CD4-positive, CD25-positive, alpha-beta regulatory T cell (primary cell): ENCODE measurements at regions not wholly inside any gene's neighbourhood (a gene's known extent, or its start where the extent isn't known, plus 50 kb on each side); places are given as distances from the start of the nearest gene placed in this dataset.

Experiments used
- ATAC-seq, 2 donors: fragments of 150-1000 bp; cut with Tn5 transposase; one replicate each; pipeline ENCODE4 v1.10.0; 2021; ENCODE audit warnings: low read depth in 2 of 2, moderate number of reproducible peaks in 2 of 2, moderate library complexity in 1 of 2
- DNase-seq, 3 donors: peaks; one replicate each; pipeline versions ENCODE4 v3.0.0 to v3.0.0-alpha.2; 2012 to 2022; ENCODE audit warnings: mixed read lengths in 1 of 3
- H3K27ac ChIP-seq: one replicate; pipeline ENCODE4 v1.7.0; 2013; ENCODE audit warnings: mild to moderate bottlenecking, low read length; ENCODE audit not compliant: insufficient read depth, poor library complexity, severe bottlenecking
- H3K27me3 ChIP-seq: one replicate; pipeline ENCODE4 v1.7.0; 2013; ENCODE audit warnings: low read length; ENCODE audit not compliant: control insufficient read depth, insufficient read depth
- H3K36me3 ChIP-seq: one replicate; pipeline ENCODE4 v1.7.0; 2013; ENCODE audit warnings: mild to moderate bottlenecking, low read length, moderate library complexity; ENCODE audit not compliant: control insufficient read depth, insufficient read depth
- H3K4me1 ChIP-seq: 2 replicates; pipeline ENCODE4 v1.7.0; 2013; ENCODE audit warnings: mild to moderate bottlenecking, low read length; ENCODE audit not compliant: insufficient read depth, control insufficient read depth, poor library complexity, severe bottlenecking
- H3K4me3 ChIP-seq: one replicate; pipeline ENCODE4 v1.7.0; 2013; ENCODE audit warnings: low read depth, mild to moderate bottlenecking, low read length, moderate library complexity
- H3K9me3 ChIP-seq, 2 experiments: 1 replicate in 1 of 2; 2 replicates in 1 of 2; pipeline ENCODE4 v1.7.0; 2013; ENCODE audit warnings: low read length in 2 of 2, mild to moderate bottlenecking in 1 of 2, moderate library complexity in 1 of 2; ENCODE audit not compliant: control insufficient read depth in 2 of 2
- H3K27ac Mint-ChIP-seq, 3 donors: one replicate each; pipeline ENCODE4 v1.8.0; 2020 to 2022; ENCODE audit warnings: mild to moderate bottlenecking in 3 of 3, mixed read lengths in 3 of 3, moderate library complexity in 2 of 3
- H3K27me3 Mint-ChIP-seq: one replicate; pipeline ENCODE4 v1.8.0; 2022; ENCODE audit warnings: mild to moderate bottlenecking, mixed read lengths
- H3K36me3 Mint-ChIP-seq: one replicate; pipeline ENCODE4 v1.8.0; 2020; ENCODE audit warnings: mixed read lengths
- H3K4me1 Mint-ChIP-seq, 4 donors: one replicate each; pipeline ENCODE4 v1.8.0; 2020 to 2022; ENCODE audit warnings: mixed read lengths in 4 of 4, mild to moderate bottlenecking in 1 of 4
- H3K4me3 Mint-ChIP-seq, 4 donors: one replicate each; pipeline ENCODE4 v1.8.0; 2020 to 2022; ENCODE audit warnings: mild to moderate bottlenecking in 4 of 4, mixed read lengths in 4 of 4, moderate library complexity in 3 of 4
- H3K9me3 Mint-ChIP-seq, 7 donors: one replicate each; pipeline ENCODE4 v1.8.0; 2020 to 2022; ENCODE audit warnings: mixed read lengths in 7 of 7, mild to moderate bottlenecking in 3 of 7, moderate library complexity in 2 of 7

- Histone ChIP-seq H3K9me3 (no peaks in the 10 kb centered on the region), H3K4me1 (no peaks in the 10 kb centered on the region), H3K4me3 (no peak overlapping the region), H3K36me3 (no peaks in the 10 kb centered on the region), H3K27ac (no peak overlapping the region), H3K27me3 (no peaks in the 10 kb centered on the region)
- Mint-ChIP-seq H3K36me3 (no peaks in the 10 kb centered on the region), H3K27ac (no peak overlapping the region), H3K4me3 (no peak overlapping the region), H3K4me1 (no peaks in the 10 kb centered on the region), H3K9me3 (peaks cover 0 to 6% (median 2%) of the 10 kb centered on the region in 7 donors), H3K27me3 (no peaks in the 10 kb centered on the region)
- DNase-seq (no peak), ATAC-seq (no peak)
Observed at GRCh38 chr4:67030636-67031035, 514.7 kb downstream of the CENPC start.

GRCh38 chr4:67020438-67020797 is 524.9 kb downstream of the CENPC start:
- no peak for DNase-seq
- ATAC-seq = no peak
- peaks cover 0 to 16% (median 7%) of the 10 kb centered on the region in 7 donors for H3K9me3 Mint-ChIP-seq
- H3K27ac ChIP-seq = no peak overlapping the region
- no peak overlapping the region for H3K4me3 Mint-ChIP-seq
- H3K27me3 Mint-ChIP-seq = no peaks in the 10 kb centered on the region
- H3K36me3 Mint-ChIP-seq = no peaks in the 10 kb centered on the region
- no peaks in the 10 kb centered on the region for H3K4me1 ChIP-seq
- H3K9me3 ChIP-seq = peaks cover 0 to 2% of the 10 kb centered on the region in 2 experiments
- no peak overlapping the region for H3K27ac Mint-ChIP-seq
- no peaks in the 10 kb centered on the region for H3K36me3 ChIP-seq
- H3K4me1 Mint-ChIP-seq = no peaks in the 10 kb centered on the region
- no peak overlapping the region for H3K4me3 ChIP-seq
- no peaks in the 10 kb centered on the region for H3K27me3 ChIP-seq

- Mint-ChIP-seq H3K27me3 (no peaks in the 10 kb centered on the region), H3K4me1 (no peaks in the 10 kb centered on the region), H3K36me3 (no peaks in the 10 kb centered on the region)
Observed at GRCh38 chr4:67019686-67020437, 525.4 kb downstream of the CENPC start.

GRCh38 chr4:67014592-67014991 is 530.7 kb downstream of the CENPC start:
- H3K4me3 ChIP-seq = no peak overlapping the region
- H3K27ac ChIP-seq = no peak overlapping the region
- H3K9me3 ChIP-seq = peaks cover 0 to 2% of the 10 kb centered on the region in 2 experiments
- no peaks in the 10 kb centered on the region for H3K4me1 Mint-ChIP-seq
- H3K27ac Mint-ChIP-seq = no peak overlapping the region
- H3K4me1 ChIP-seq = no peaks in the 10 kb centered on the region
- no peaks in the 10 kb centered on the region for H3K36me3 Mint-ChIP-seq
- H3K27me3 ChIP-seq = no peaks in the 10 kb centered on the region
- ATAC-seq (no peak), DNase-seq (no peak)
- H3K4me3 Mint-ChIP-seq = no peak overlapping the region
- H3K27me3 Mint-ChIP-seq = no peaks in the 10 kb centered on the region
- peaks cover 4 to 31% (median 12%) of the 10 kb centered on the region in 7 donors for H3K9me3 Mint-ChIP-seq
- H3K36me3 ChIP-seq = no peaks in the 10 kb centered on the region

More at GRCh38 chr4:67019686-67020437, 525.4 kb downstream of the CENPC start:
- Histone ChIP-seq H3K36me3 (no peaks in the 10 kb centered on the region), H3K27me3 (no peaks in the 10 kb centered on the region), H3K9me3 (peaks cover 0 to 2% of the 10 kb centered on the region in 2 experiments), H3K4me1 (no peaks in the 10 kb centered on the region), H3K4me3 (no peak overlapping the region), H3K27ac (no peak overlapping the region)
- Mint-ChIP-seq H3K27ac (no peak overlapping the region), H3K9me3 (peaks cover 0 to 18% (median 7%) of the 10 kb centered on the region in 7 donors), H3K4me3 (no peak overlapping the region)
- DNase-seq (no peak), ATAC-seq (no peak)

DNA sequence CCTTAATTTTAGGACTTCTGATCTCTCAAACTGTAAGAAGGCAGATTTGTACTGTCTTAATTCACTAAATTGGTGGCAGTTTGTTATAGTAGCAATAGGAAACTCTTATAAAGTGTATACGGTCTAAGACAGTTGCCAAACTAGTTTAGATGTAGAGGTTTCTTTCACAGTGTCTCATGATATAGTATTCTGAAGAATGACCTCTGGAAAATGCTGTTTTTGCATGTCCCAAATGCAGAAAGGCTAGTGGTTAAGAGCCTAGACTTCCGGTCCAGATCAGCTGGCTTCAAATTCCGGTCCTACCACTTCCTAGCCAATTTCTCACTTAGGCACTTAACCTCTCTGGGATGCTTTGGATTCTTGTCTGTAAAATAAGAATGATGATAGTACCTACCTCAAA is 538.5 kb downstream of the CENPC start:
- Histone ChIP-seq H3K27ac (no peak overlapping the region), H3K9me3 (no peaks in the 10 kb centered on the region), H3K4me3 (no peak overlapping the region), H3K27me3 (no peaks in the 10 kb centered on the region), H3K36me3 (no peaks in the 10 kb centered on the region), H3K4me1 (no peaks in the 10 kb centered on the region)
- no peaks in the 10 kb centered on the region for H3K36me3 Mint-ChIP-seq
- DNase-seq (no peak), ATAC-seq (no peak)
- H3K4me1 Mint-ChIP-seq = no peaks in the 10 kb centered on the region
- peaks cover 0 to 20% (median 5%) of the 10 kb centered on the region in 7 donors for H3K9me3 Mint-ChIP-seq
- no peak overlapping the region for H3K4me3 Mint-ChIP-seq
- no peaks in the 10 kb centered on the region for H3K27me3 Mint-ChIP-seq
- no peak overlapping the region for H3K27ac Mint-ChIP-seq

DNA sequence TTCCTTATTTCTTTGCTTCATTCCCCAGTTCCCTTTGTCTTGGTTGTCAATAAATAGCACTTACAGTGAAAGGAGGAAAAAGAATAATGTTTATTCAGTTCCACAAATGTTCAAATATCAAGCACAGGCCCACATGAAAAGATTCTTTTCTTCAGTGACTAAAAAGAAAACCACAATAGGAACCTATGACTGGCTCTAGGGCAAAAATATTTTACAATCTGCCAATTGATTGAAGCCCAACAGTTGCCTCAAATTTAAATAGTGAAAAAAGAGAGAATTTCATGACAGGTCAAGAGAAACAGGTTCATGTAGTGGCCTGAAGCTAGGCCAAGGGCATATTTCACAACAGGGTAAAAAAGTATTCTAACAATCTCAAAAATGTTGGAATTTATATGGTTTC is 553.8 kb downstream of the CENPC start:
- Mint-ChIP-seq H3K4me3 (no peak overlapping the region), H3K36me3 (no peaks in the 10 kb centered on the region), H3K4me1 (no peaks in the 10 kb centered on the region), H3K27me3 (no peaks in the 10 kb centered on the region), H3K9me3 (peaks cover 0 to 25% (median 11%) of the 10 kb centered on the region in 7 donors), H3K27ac (no peak overlapping the region)
- H3K4me3 ChIP-seq = no peak overlapping the region
- no peaks in the 10 kb centered on the region for H3K4me1 ChIP-seq
- H3K36me3 ChIP-seq = no peaks in the 10 kb centered on the region
- H3K9me3 ChIP-seq = peaks cover 0 to 5% of the 10 kb centered on the region in 2 experiments
- H3K27me3 ChIP-seq = no peaks in the 10 kb centered on the region
- no peak for DNase-seq
- ATAC-seq = no peak
- H3K27ac ChIP-seq = no peak overlapping the region

- Histone ChIP-seq H3K27ac (no peak overlapping the region), H3K4me3 (no peak overlapping the region), H3K4me1 (no peaks in the 10 kb centered on the region), H3K36me3 (no peaks in the 10 kb centered on the region), H3K27me3 (no peaks in the 10 kb centered on the region), H3K9me3 (no peaks in the 10 kb centered on the region)
- Mint-ChIP-seq H3K4me1 (no peaks in the 10 kb centered on the region), H3K27ac (no peak overlapping the region), H3K27me3 (no peaks in the 10 kb centered on the region), H3K9me3 (peaks cover 0 to 16% (median 4%) of the 10 kb centered on the region in 7 donors), H3K36me3 (no peaks in the 10 kb centered on the region), H3K4me3 (no peak overlapping the region)
- DNase-seq = no peak
- no peak for ATAC-seq
Observed at GRCh38 chr4:66974665-66975064, 570.6 kb downstream of the CENPC start.

DNA sequence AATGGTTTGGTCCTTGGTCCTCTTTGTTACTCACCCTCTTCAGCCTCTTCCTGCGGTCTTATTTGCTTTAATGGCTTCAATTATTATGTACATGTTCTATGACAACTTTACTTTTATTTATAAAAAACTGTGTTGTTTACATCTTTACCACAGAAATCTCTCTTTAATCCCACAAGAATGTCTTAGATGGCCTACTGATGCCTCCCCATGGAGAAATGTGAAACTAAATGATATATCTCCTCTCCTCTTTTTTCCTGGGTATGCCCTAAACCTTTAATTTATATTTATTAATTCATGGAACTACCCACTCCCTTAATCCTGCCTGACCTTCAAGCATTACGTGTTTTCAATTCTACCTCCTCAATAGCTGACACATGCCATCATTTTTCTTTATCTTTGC is 573.2 kb downstream of the CENPC start:
- Histone ChIP-seq H3K27me3 (no peaks in the 10 kb centered on the region), H3K27ac (no peak overlapping the region), H3K4me3 (no peak overlapping the region), H3K4me1 (no peaks in the 10 kb centered on the region), H3K9me3 (no peaks in the 10 kb centered on the region), H3K36me3 (no peaks in the 10 kb centered on the region)
- DNase-seq (no peak), ATAC-seq (no peak)
- H3K27ac Mint-ChIP-seq = no peak overlapping the region
- H3K4me1 Mint-ChIP-seq = no peaks in the 10 kb centered on the region
- no peak overlapping the region for H3K4me3 Mint-ChIP-seq
- peaks cover 0 to 11% (median 6%) of the 10 kb centered on the region in 7 donors for H3K9me3 Mint-ChIP-seq
- H3K27me3 Mint-ChIP-seq = no peaks in the 10 kb centered on the region
- no peaks in the 10 kb centered on the region for H3K36me3 Mint-ChIP-seq
